ENCODE measurements at regions not wholly inside any gene's neighbourhood (a gene's known extent, or its start where the extent isn't known, plus 50 kb on each side); places are given as distances from the start of the nearest gene placed in this dataset.

DNA sequence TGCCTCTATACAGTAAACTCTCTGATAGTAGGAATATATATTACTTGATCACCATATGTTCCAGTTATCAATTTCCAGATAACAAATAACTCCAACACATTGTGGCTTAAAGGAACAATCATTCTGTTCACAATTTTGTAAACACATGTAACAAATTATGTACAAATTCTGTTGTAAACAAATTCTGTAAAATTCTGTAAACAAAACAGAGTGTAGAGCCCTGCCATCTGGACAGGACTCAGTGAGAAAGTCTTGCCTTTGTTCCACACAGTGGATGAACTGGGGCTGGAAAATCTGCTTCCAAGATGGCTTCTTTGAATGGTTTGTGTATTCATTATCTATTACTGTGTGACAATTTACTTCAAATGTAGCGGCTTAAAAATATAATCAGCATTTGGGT is 69.0 kb upstream of the LRRC7 start:
- Histone ChIP-seq H3K4me3 (no peak overlapping the region), H3K27me3 (no peaks in the 10 kb centered on the region), H3K27ac (no peak overlapping the region), H3K36me3 (no peaks in the 10 kb centered on the region), H3K4me1 (no peaks in the 10 kb centered on the region), H3K9me3 (no peaks in the 10 kb centered on the region)
- TF ChIP-seq, protein P1, sequence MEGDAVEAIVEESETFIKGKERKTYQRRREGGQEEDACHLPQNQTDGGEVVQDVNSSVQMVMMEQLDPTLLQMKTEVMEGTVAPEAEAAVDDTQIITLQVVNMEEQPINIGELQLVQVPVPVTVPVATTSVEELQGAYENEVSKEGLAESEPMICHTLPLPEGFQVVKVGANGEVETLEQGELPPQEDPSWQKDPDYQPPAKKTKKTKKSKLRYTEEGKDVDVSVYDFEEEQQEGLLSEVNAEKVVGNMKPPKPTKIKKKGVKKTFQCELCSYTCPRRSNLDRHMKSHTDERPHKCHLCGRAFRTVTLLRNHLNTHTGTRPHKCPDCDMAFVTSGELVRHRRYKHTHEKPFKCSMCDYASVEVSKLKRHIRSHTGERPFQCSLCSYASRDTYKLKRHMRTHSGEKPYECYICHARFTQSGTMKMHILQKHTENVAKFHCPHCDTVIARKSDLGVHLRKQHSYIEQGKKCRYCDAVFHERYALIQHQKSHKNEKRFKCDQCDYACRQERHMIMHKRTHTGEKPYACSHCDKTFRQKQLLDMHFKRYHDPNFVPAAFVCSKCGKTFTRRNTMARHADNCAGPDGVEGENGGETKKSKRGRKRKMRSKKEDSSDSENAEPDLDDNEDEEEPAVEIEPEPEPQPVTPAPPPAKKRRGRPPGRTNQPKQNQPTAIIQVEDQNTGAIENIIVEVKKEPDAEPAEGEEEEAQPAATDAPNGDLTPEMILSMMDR (IDR thresholded peaks at IDR 0.05): no peak
- TF ChIP-seq POLR2AphosphoS5 (IDR thresholded peaks at IDR 0.05) (no peak), EP300 (IDR thresholded peaks at IDR 0.05) (no peak)
- WGBS, 2 donors (ENCODE audit: low coverage in 1 of 2): 56 to 62% methylated on average over 1 of the region's 1 CpG
- no peak for ATAC-seq

- no peak for ATAC-seq
- Histone ChIP-seq H3K4me3 (no peak overlapping the region), H3K9me3 (no peaks in the 10 kb centered on the region), H3K36me3 (no peaks in the 10 kb centered on the region), H3K27ac (no peak overlapping the region), H3K27me3 (no peaks in the 10 kb centered on the region), H3K4me1 (no peaks in the 10 kb centered on the region)
- TF ChIP-seq EP300 (IDR thresholded peaks at IDR 0.05) (no peak), POLR2A (IDR thresholded peaks at IDR 0.05) (no peak), POLR2AphosphoS5 (IDR thresholded peaks at IDR 0.05) (no peak)
- TF ChIP-seq, protein P1 (IDR thresholded peaks at IDR 0.05): no peak
- WGBS, 2 donors (ENCODE audit: low coverage in 1 of 2): 92% methylated on average over 5 to 7 of the region's 7 CpGs
These were observed 68.4 kb upstream of the LRRC7 start for GRCh38 chr1:69499203-69499803.

DNA sequence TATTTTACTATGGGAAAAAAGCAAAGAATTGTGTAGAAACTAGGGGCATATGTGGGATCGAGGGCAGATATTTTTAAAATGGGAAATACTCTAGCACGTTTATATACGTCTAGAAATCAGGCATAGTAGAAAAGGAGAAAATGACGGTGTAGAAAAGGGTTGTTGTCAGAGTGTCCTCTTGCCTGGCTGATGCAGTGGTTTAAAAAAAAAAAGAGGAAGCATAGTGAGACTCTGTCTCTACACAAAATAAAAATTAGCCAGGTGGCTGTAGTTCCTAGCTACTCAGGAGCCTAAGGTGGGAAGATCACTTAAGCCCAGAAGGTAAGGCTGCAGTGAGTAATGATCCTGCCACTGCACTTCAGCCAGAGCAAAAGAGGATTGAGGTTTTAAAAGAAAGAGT is 64.7 kb upstream of the LRRC7 start:
- 56 to 83% methylated on average over 3 to 4 of the region's 4 CpGs for WGBS, 2 donors (ENCODE audit: low coverage in 1 of 2)
- H3K27ac ChIP-seq: no peak overlapping the region
- TF ChIP-seq EP300 (IDR thresholded peaks at IDR 0.05) (no peak), POLR2AphosphoS5 (IDR thresholded peaks at IDR 0.05) (no peak)
- TF ChIP-seq, protein P1 (IDR thresholded peaks at IDR 0.05): no peak
- no peak for ATAC-seq
- H3K36me3 ChIP-seq: no peaks in the 10 kb centered on the region
- no peaks in the 10 kb centered on the region for H3K27me3 ChIP-seq
- H3K4me3 ChIP-seq: no peak overlapping the region
- no peaks in the 10 kb centered on the region for H3K9me3 ChIP-seq
- no peaks in the 10 kb centered on the region for H3K4me1 ChIP-seq

DNA sequence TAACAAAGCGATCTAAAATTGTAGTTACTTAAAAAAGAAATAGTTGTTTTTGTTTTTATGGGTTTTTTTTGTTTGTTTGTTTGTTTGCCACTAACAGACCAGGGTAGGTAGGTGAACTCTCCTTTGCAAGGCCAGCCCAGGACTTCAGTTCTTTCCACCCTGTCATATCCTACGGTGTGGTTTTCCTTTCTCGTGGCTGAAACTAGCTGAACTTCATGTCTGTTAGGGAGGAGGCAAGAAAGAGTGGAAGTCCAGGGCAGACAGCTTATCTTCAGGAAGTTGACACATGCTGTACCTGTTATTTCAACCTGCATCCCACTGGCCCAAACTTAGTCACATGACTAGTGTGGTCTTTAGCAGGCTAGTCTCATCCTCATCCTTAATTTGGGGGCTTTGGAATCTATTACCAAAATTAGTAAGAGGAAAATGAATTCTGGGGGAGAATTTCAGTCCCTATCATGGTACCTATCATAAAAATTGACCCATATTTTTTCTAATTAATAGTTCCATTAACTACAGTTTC is 62.9 kb upstream of the LRRC7 start:
- H3K27me3 ChIP-seq: no peaks in the 10 kb centered on the region
- H3K4me3 ChIP-seq: no peak overlapping the region
- no peaks in the 10 kb centered on the region for H3K9me3 ChIP-seq
- H3K27ac ChIP-seq: no peak overlapping the region
- TF ChIP-seq POLR2A (IDR thresholded peaks at IDR 0.05): no peak
- no peak for TF ChIP-seq EP300 (IDR thresholded peaks at IDR 0.05)
- TF ChIP-seq POLR2AphosphoS5 (IDR thresholded peaks at IDR 0.05): no peak
- TF ChIP-seq, protein P1 (IDR thresholded peaks at IDR 0.05): no peak
- H3K4me1 ChIP-seq: no peaks in the 10 kb centered on the region
- 73 to 80% methylated on average over 1 to 3 of the region's 3 CpGs for WGBS, 2 donors (ENCODE audit: low coverage in 1 of 2)
- no peaks in the 10 kb centered on the region for H3K36me3 ChIP-seq
- no peak for ATAC-seq

- Histone ChIP-seq H3K27ac (no peak overlapping the region), H3K4me1 (no peaks in the 10 kb centered on the region), H3K4me3 (no peak overlapping the region), H3K9me3 (no peaks in the 10 kb centered on the region), H3K27me3 (no peaks in the 10 kb centered on the region), H3K36me3 (no peaks in the 10 kb centered on the region)
- 100% methylated on average over 2 of the region's 2 CpGs for WGBS, 2 donors (ENCODE audit: low coverage in 1 of 2)
- ATAC-seq: no peak
- TF ChIP-seq POLR2AphosphoS5 (IDR thresholded peaks at IDR 0.05) (no peak), EP300 (IDR thresholded peaks at IDR 0.05) (no peak), POLR2A (IDR thresholded peaks at IDR 0.05) (no peak)
- TF ChIP-seq, protein P1 (IDR thresholded peaks at IDR 0.05): no peak
These were observed 61.4 kb upstream of the LRRC7 start for GRCh38 chr1:69506311-69506710.

Data from gastroesophageal sphincter (tissue), 4 donors.